ENCODE measurements at regions not wholly inside any gene's neighbourhood (a gene's known extent, or its start where the extent isn't known, plus 50 kb on each side); places are given as distances from the start of the nearest gene placed in this dataset.
A peak's percentile ranks its signal among the peaks of the same experiment; 100 is the strongest.

- intact Hi-C loops (cut with micrococcal nuclease): no loop called here
- no peak overlapping the region for H3K4me3 Mint-ChIP-seq (ENCODE audit: unreplicated experiment)
- ChIA-PET CTCF (no interaction called here), POLR2A (no interaction called here)
- TF ChIP-seq CTCF (IDR thresholded peaks at IDR 0.05; ENCODE audit: unreplicated experiment): no peak
- no peaks in the 10 kb centered on the region for H3K36me3 Mint-ChIP-seq (ENCODE audit: insufficient read depth, unreplicated experiment)
- H3K27me3 Mint-ChIP-seq (ENCODE audit: insufficient read depth, unreplicated experiment): peaks cover 73% of the 10 kb centered on the region
- no peaks in the 10 kb centered on the region for H3K9me3 Mint-ChIP-seq (ENCODE audit: unreplicated experiment)
- H3K4me1 Mint-ChIP-seq (ENCODE audit: insufficient read depth, unreplicated experiment): no peaks in the 10 kb centered on the region
- H3K27ac Mint-ChIP-seq (ENCODE audit: low read depth, unreplicated experiment): no peak overlapping the region
- DNase-seq (ENCODE audit: unreplicated experiment): peak; percentile 29
- BruUV-seq (replicated peaks): no TSS peak
Measured at GRCh38 chr11:110891411-110891810, 179.2 kb upstream of the ARHGAP20 start.

- Mint-ChIP-seq H3K9me3 (ENCODE audit: unreplicated experiment) (no peaks in the 10 kb centered on the region), H3K27me3 (ENCODE audit: insufficient read depth, unreplicated experiment) (peaks cover 73% of the 10 kb centered on the region), H3K4me1 (ENCODE audit: insufficient read depth, unreplicated experiment) (no peaks in the 10 kb centered on the region), H3K4me3 (ENCODE audit: unreplicated experiment) (no peak overlapping the region), H3K36me3 (ENCODE audit: insufficient read depth, unreplicated experiment) (no peaks in the 10 kb centered on the region), H3K27ac (ENCODE audit: low read depth, unreplicated experiment) (no peak overlapping the region)
- POLR2A ChIA-PET: no interaction called here
- no TSS peak for BruUV-seq (replicated peaks)
- CTCF ChIA-PET: no interaction called here
- DNase-seq (ENCODE audit: unreplicated experiment): no peak
- no peak for TF ChIP-seq CTCF (IDR thresholded peaks at IDR 0.05; ENCODE audit: unreplicated experiment)
- intact Hi-C loops (cut with micrococcal nuclease): no loop called here
Measured at GRCh38 chr11:110890995-110891394, 178.8 kb upstream of the ARHGAP20 start.

- H3K27me3 Mint-ChIP-seq (ENCODE audit: insufficient read depth, unreplicated experiment): peaks cover 77% of the 10 kb centered on the region
- ChIA-PET CTCF (no interaction called here), POLR2A (no interaction called here)
Measured at GRCh38 chr11:110886288-110886970, 174.2 kb upstream of the ARHGAP20 start.

GRCh38 chr11:110883256-110883655, 171.0 kb upstream of the ARHGAP20 start:
- Mint-ChIP-seq H3K27ac (ENCODE audit: low read depth, unreplicated experiment) (no peak overlapping the region), H3K4me3 (ENCODE audit: unreplicated experiment) (no peak overlapping the region), H3K4me1 (ENCODE audit: insufficient read depth, unreplicated experiment) (no peaks in the 10 kb centered on the region), H3K36me3 (ENCODE audit: insufficient read depth, unreplicated experiment) (no peaks in the 10 kb centered on the region), H3K9me3 (ENCODE audit: unreplicated experiment) (peaks cover 7% of the 10 kb centered on the region), H3K27me3 (ENCODE audit: insufficient read depth, unreplicated experiment) (peaks cover 55% of the 10 kb centered on the region)
- intact Hi-C loops (cut with micrococcal nuclease): no loop called here
- POLR2A ChIA-PET: no interaction called here
- no peak for DNase-seq (ENCODE audit: unreplicated experiment)
- no peak for TF ChIP-seq CTCF (IDR thresholded peaks at IDR 0.05; ENCODE audit: unreplicated experiment)
- no TSS peak for BruUV-seq (replicated peaks)
- CTCF ChIA-PET: no interaction called here

More at GRCh38 chr11:110886288-110886970, 174.2 kb upstream of the ARHGAP20 start:
- Mint-ChIP-seq H3K4me3 (ENCODE audit: unreplicated experiment) (no peak overlapping the region), H3K27ac (ENCODE audit: low read depth, unreplicated experiment) (no peak overlapping the region), H3K9me3 (ENCODE audit: unreplicated experiment) (peaks cover 7% of the 10 kb centered on the region), H3K36me3 (ENCODE audit: insufficient read depth, unreplicated experiment) (no peaks in the 10 kb centered on the region), H3K4me1 (ENCODE audit: insufficient read depth, unreplicated experiment) (no peaks in the 10 kb centered on the region)
- no TSS peak for BruUV-seq (replicated peaks)
- no peak for TF ChIP-seq CTCF (IDR thresholded peaks at IDR 0.05; ENCODE audit: unreplicated experiment)
- DNase-seq (ENCODE audit: unreplicated experiment): no peak
- intact Hi-C loops (cut with micrococcal nuclease): no loop called here
